HCT116 (cell line): ENCODE measurements at regions not wholly inside any gene's neighbourhood (a gene's known extent, or its start where the extent isn't known, plus 50 kb on each side); places are given as distances from the start of the nearest gene placed in this dataset.

Source experiments
- ATAC-seq: fragments of 200-7000 bp; cut with Tn5 transposase; 2 replicates; pipeline ENCODE4 v1.9.1; 2020; ENCODE audit warnings: mild to moderate bottlenecking, moderate library complexity
- BruUV-seq: library from RNA; stranded (reverse); fragments of 400-500 nt; replicated peaks from 2 replicates; lab custom pipeline; 2021; lab: Mats Ljungman, UMichigan
- CTCF ChIA-PET: fragments of 300-600 bp; sonication (Branson Sonifier 250); formaldehyde crosslinking; loops from one replicate; lab custom pipeline; 2021; ENCODE audit warnings: antibody characterized with exemption; lab: Charles Lee
- POLR2A ChIA-PET: fragments of 300-600, 350-600 bp; sonication (Branson Sonifier 250); formaldehyde crosslinking; loops from one replicate; lab custom pipeline; 2021; ENCODE audit warnings: antibody characterized with exemption; lab: Charles Lee
- RAD21 ChIA-PET, 2 experiments: fragments of 300-600 bp; sonication (Branson Sonifier 250); formaldehyde crosslinking; loops; one replicate each; lab custom pipeline; 2023; ENCODE audit warnings: low total read pairs in 2 of 2; ENCODE audit not compliant: uncharacterized antibody in 2 of 2, unreplicated experiment in 2 of 2, low non-redundant PET in 1 of 2; lab: Charles Lee
- DNase-seq: peaks from one replicate; pipeline ENCODE4 v3.0.0-alpha.2; 2010; ENCODE audit warnings: low read depth, low spot score
- H2AFZ ChIP-seq: fragments of 200-600 bp; shearing (Covaris generic), sonication (generic); 2 replicates; pipeline ENCODE4 v1.6.1; 2017; ENCODE audit warnings: low read depth, mixed run types, mixed read lengths, antibody characterized with exemption, low read length; ENCODE audit not compliant: poor library complexity, severe bottlenecking
- H3K27ac ChIP-seq: 2 replicates; pipeline ENCODE4 v1.5.1; 2012; ENCODE audit warnings: low read depth, low read length
- H3K27me3 ChIP-seq: fragments of 200-600 bp; sonication (generic); 2 replicates; pipeline ENCODE4 v1.6.1; 2016; ENCODE audit warnings: mixed run types, low read length, mixed read lengths; ENCODE audit not compliant: insufficient read depth
- H3K36me3 ChIP-seq, 2 experiments: fragments of 200-500 bp in 1 of 2; fragments of 200-600 bp in 1 of 2; sonication (Bioruptor generic) in 1 of 2; sonication (generic) in 1 of 2; 2 replicates each; pipeline versions ENCODE4 v1.5.1 to v1.6.1; 2014 to 2016; ENCODE audit warnings: low read length in 2 of 2, inconsistent platforms in 1 of 2, mixed read lengths in 1 of 2, mixed run types in 1 of 2; ENCODE audit not compliant: insufficient read depth in 2 of 2, control insufficient read depth in 1 of 2
- H3K4me1 ChIP-seq, 2 experiments: fragments of 200-600 bp in 1 of 2; sonication (generic) in 1 of 2; 2 replicates each; pipeline versions ENCODE4 v1.5.1 to v1.6.1; 2012 to 2017; ENCODE audit warnings: low read length in 2 of 2, inconsistent platforms in 1 of 2, mild to moderate bottlenecking in 1 of 2, mixed read lengths in 1 of 2, mixed run types in 1 of 2, moderate library complexity in 1 of 2; ENCODE audit not compliant: insufficient read depth in 2 of 2, control insufficient read depth in 1 of 2
- H3K4me2 ChIP-seq: fragments of 200-600 bp; sonication (generic); 2 replicates; pipeline ENCODE4 v1.6.1; 2017; ENCODE audit warnings: mixed run types, low read length, mixed read lengths
- H3K4me3 ChIP-seq, 2 experiments: fragments of 200-600 bp in 1 of 2; sonication (generic) in 1 of 2; replicated peaks in 1 of 2; 2 replicates each; pipeline ENCODE4 v1.5.1; 2011 to 2016; ENCODE audit warnings: low read length in 2 of 2, control low read depth in 1 of 2, low read depth in 1 of 2, mild to moderate bottlenecking in 1 of 2, mixed read lengths in 1 of 2, mixed run types in 1 of 2
- H3K79me2 ChIP-seq: fragments of 200-600 bp; sonication (generic); 2 replicates; pipeline ENCODE4 v1.6.1; 2017; ENCODE audit warnings: mild to moderate bottlenecking, mixed run types, low read length, moderate library complexity, mixed read lengths; ENCODE audit not compliant: insufficient read depth
- H3K9ac ChIP-seq: fragments of 200-600 bp; sonication (generic); 2 replicates; pipeline ENCODE4 v1.6.1; 2016; ENCODE audit warnings: low read length, mixed read lengths
- H3K9me2 ChIP-seq: fragments of 200-600 bp; sonication (generic), shearing (Covaris generic); 2 replicates; pipeline ENCODE4 v1.6.1; 2017; ENCODE audit warnings: mixed run types, mild to moderate bottlenecking, moderate library complexity; ENCODE audit not compliant: insufficient read depth
- H3K9me3 ChIP-seq, 2 experiments: fragments of 200-500 bp in 1 of 2; fragments of 200-600 bp in 1 of 2; sonication (Bioruptor generic) in 1 of 2; sonication (generic) in 1 of 2; 2 replicates each; pipeline ENCODE4 v1.6.1; 2014 to 2017; ENCODE audit warnings: low read length in 2 of 2, mixed read lengths in 2 of 2, inconsistent platforms in 1 of 2, low read depth in 1 of 2, mild to moderate bottlenecking in 1 of 2, mixed run types in 1 of 2, moderate library complexity in 1 of 2; ENCODE audit not compliant: control insufficient read depth in 1 of 2, insufficient read depth in 1 of 2
- H4K20me1 ChIP-seq: fragments of 200-600 bp; sonication (generic), shearing (Covaris generic); 2 replicates; pipeline ENCODE4 v1.6.1; 2017; ENCODE audit warnings: mixed run types, mild to moderate bottlenecking, moderate library complexity; ENCODE audit not compliant: insufficient read depth
- CBX3 ChIP-seq: IDR thresholded peaks from 2 replicates; pipeline ENCODE4 v1.6.1; 2012; ENCODE audit warnings: low read depth
- CEBPB ChIP-seq: IDR thresholded peaks from 2 replicates; pipeline ENCODE4 v1.6.1; 2012; ENCODE audit warnings: low read depth
- EZH2 ChIP-seq: fragments of 200-600 bp; sonication (generic); IDR thresholded peaks from 2 replicates; pipeline ENCODE4 v1.6.1; 2017; ENCODE audit warnings: antibody characterized with exemption, mixed run types
- EZH2phosphoT487 ChIP-seq: fragments of 200-600 bp; IDR thresholded peaks from 2 replicates; pipeline ENCODE4 v1.6.1; 2018; ENCODE audit warnings: antibody characterized with exemption, borderline replicate concordance
- JUND ChIP-seq: IDR thresholded peaks from 2 replicates; pipeline ENCODE4 v1.6.1; 2012
- MAX ChIP-seq: IDR thresholded peaks from 2 replicates; pipeline ENCODE4 v1.6.1; 2012
- POLR2A ChIP-seq: IDR thresholded peaks from 2 replicates; pipeline ENCODE4 v1.7.0; 2011; ENCODE audit warnings: borderline replicate concordance; ENCODE audit not compliant: insufficient read depth, insufficient read length; ENCODE audit errors: extremely low read depth
- POLR2AphosphoS5 ChIP-seq: IDR thresholded peaks from 2 replicates; pipeline ENCODE4 v1.6.1; 2011; ENCODE audit warnings: mild to moderate bottlenecking, low read depth, low read length, moderate library complexity
- RAD21 ChIP-seq: IDR thresholded peaks from 2 replicates; pipeline ENCODE4 v1.6.1; 2012; ENCODE audit warnings: low read depth, mild to moderate bottlenecking
- REST ChIP-seq: IDR thresholded peaks from 2 replicates; pipeline ENCODE4 v1.6.1; 2012; ENCODE audit warnings: low read depth
- SIN3A ChIP-seq: IDR thresholded peaks from 2 replicates; pipeline ENCODE4 v1.6.1; 2012; ENCODE audit warnings: low read depth
- SP1 ChIP-seq: IDR thresholded peaks from 2 replicates; pipeline ENCODE4 v1.6.1; 2012; ENCODE audit warnings: low read depth
- TCF7L2 ChIP-seq: IDR thresholded peaks from 2 replicates; pipeline ENCODE4 v1.7.0; 2011; ENCODE audit warnings: borderline replicate concordance, inconsistent platforms; ENCODE audit not compliant: insufficient read depth, insufficient read length; ENCODE audit errors: extremely low read depth
- YY1 ChIP-seq: IDR thresholded peaks from 2 replicates; pipeline ENCODE4 v1.6.1; 2011; ENCODE audit warnings: low read length, low read depth, moderate library complexity, mild to moderate bottlenecking; ENCODE audit not compliant: insufficient replicate concordance; ENCODE audit errors: extremely low read depth
- ZBTB33 ChIP-seq: IDR thresholded peaks from 2 replicates; pipeline ENCODE4 v1.6.1; 2011; ENCODE audit warnings: mild to moderate bottlenecking, low read length, moderate library complexity; ENCODE audit not compliant: insufficient replicate concordance; ENCODE audit errors: extremely low read depth
- ZNF274 ChIP-seq: fragments of 200-500 bp; sonication (Bioruptor generic); IDR thresholded peaks from 2 replicates; pipeline ENCODE4 v1.6.1; 2014; ENCODE audit warnings: mild to moderate bottlenecking, low read depth, low read length, inconsistent platforms
- intact Hi-C: fragments of 100-400 bp; cut with micrococcal nuclease; formaldehyde crosslinking; loops from 2 replicates; pipeline ENCODE4 v1.10.0; 2022
- TF ChIP-seq, protein P1 (sequence below), 3 experiments: fragments of 200-600 bp in 1 of 3; sonication (generic) in 1 of 3; IDR thresholded peaks in 2 of 3; conservative IDR thresholded peaks in 1 of 3; 2 replicates each; pipeline ENCODE4 v1.5.1; 2012 to 2017; ENCODE audit warnings: low read depth in 2 of 3, low read length in 2 of 3, antibody characterized with exemption in 1 of 3, borderline replicate concordance in 1 of 3, control low read depth in 1 of 3, mild to moderate bottlenecking in 1 of 3, mixed read lengths in 1 of 3, mixed run types in 1 of 3, moderate library complexity in 1 of 3; ENCODE audit not compliant: insufficient read depth in 1 of 3

- Histone ChIP-seq H3K9me3 (no peaks in the 10 kb centered on the region), H3K27ac (peak overlapping the region; percentile 91), H3K9ac (peak overlapping the region; percentile 58), H3K4me1 (peaks cover 49 to 68% of the 10 kb centered on the region in 2 experiments), H3K4me3 (peak overlapping the region in 1 of 2 experiments; percentile 34; a peak in 1 of 4 replicates), H4K20me1 (no peaks in the 10 kb centered on the region), H3K79me2 (no peaks in the 10 kb centered on the region), H3K4me2 (peak overlapping the region; percentile 76), H2AFZ (peak overlapping the region; percentile 67), H3K9me2 (no peaks in the 10 kb centered on the region), H3K27me3 (no peaks in the 10 kb centered on the region), H3K36me3 (no peaks in the 10 kb centered on the region)
- ChIA-PET RAD21 (interaction anchor here in 1 of 2 experiments (0.6 kb wide), 1 partner anchor 94 kb away, joined by 3 read pairs; no protein-coding TSS in a partner anchor), POLR2A (interaction anchor here (0.9 to 2.6 kb wide), 7 partner anchors 11 to 95 kb away, joined by 3 to 11 read pairs (median 4); partner anchors contain the start of gene CEBPB), CTCF (no interaction called here)
- TF ChIP-seq JUND (no peak), TCF7L2 (no peak), MAX (no peak), SP1 (no peak), CBX3 (no peak), EZH2phosphoT487 (no peak), REST (no peak), ZBTB33 (no peak), CEBPB (no peak), RAD21 (no peak), ZNF274 (no peak), POLR2A (no peak), EZH2 (no peak), POLR2AphosphoS5 (no peak), YY1 (no peak), SIN3A (no peak)
- TF ChIP-seq, protein P1, sequence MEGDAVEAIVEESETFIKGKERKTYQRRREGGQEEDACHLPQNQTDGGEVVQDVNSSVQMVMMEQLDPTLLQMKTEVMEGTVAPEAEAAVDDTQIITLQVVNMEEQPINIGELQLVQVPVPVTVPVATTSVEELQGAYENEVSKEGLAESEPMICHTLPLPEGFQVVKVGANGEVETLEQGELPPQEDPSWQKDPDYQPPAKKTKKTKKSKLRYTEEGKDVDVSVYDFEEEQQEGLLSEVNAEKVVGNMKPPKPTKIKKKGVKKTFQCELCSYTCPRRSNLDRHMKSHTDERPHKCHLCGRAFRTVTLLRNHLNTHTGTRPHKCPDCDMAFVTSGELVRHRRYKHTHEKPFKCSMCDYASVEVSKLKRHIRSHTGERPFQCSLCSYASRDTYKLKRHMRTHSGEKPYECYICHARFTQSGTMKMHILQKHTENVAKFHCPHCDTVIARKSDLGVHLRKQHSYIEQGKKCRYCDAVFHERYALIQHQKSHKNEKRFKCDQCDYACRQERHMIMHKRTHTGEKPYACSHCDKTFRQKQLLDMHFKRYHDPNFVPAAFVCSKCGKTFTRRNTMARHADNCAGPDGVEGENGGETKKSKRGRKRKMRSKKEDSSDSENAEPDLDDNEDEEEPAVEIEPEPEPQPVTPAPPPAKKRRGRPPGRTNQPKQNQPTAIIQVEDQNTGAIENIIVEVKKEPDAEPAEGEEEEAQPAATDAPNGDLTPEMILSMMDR (IDR thresholded peaks at IDR 0.05 in 2 of 3, conservative IDR thresholded peaks at IDR 0.05 in 1 of 3; ENCODE audit: borderline replicate concordance in 1 of 3, insufficient read depth in 1 of 3, low read depth in 2 of 3, low read length in 2 of 3): no peak
- intact Hi-C loops: no loop called here
- no peak for DNase-seq
- ATAC-seq: no peak
- BruUV-seq: no TSS peak
Observed at GRCh38 chr20:50285376-50286173, 94.9 kb downstream of the CEBPB start.
